NOMO-1 treated with DMSO at 0.1 percent for 48 hours (cell line): ENCODE measurements at regions not wholly inside any gene's neighbourhood (a gene's known extent, or its start where the extent isn't known, plus 50 kb on each side); places are given as distances from the start of the nearest gene placed in this dataset.
"Not testable (repeated sequence)": the region's sequence is repeated elsewhere in the genome, so short reads cannot be mapped to it uniquely, and the experiment has no call there.

Experiments
- DNase-seq: peaks from one replicate; lab custom pipeline; 2025; ENCODE audit not compliant: unreplicated experiment; lab: John Stamatoyannopoulos, UW

- DNase-seq = no peak
These were observed 118.7 kb upstream of the CDH5 start for GRCh38 chr16:66247516-66248481.

- DNase-seq = no peak
These were observed 120.6 kb upstream of the CDH5 start for GRCh38 chr16:66245868-66246267.

GRCh38 chr16:66245072-66245471, 121.4 kb upstream of the CDH5 start:
- DNase-seq = no peak

- no peak for DNase-seq
These were observed 123.8 kb upstream of the CDH5 start for GRCh38 chr16:66242672-66243071.

DNA sequence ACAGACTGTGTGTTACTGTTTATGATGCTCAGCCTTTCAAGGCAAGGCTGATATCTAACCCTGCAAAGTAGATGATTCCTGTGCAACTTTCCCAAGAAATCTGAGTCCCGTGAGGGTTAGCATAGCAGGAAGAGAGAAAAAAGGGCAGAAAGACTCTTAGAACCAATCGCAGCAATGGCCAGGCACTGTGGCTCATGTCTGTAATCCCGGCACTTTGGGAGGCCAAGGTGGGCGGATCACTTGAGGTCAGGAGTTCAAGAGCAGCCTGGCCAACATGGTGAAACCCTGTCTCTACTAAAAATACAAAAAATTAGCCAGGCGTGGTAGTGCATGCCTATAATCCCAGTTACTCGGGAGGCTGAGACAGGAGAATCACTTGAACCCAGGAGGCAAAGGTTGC, 124.3 kb upstream of the CDH5 start:
- DNase-seq = not testable (repeated sequence)

DNA sequence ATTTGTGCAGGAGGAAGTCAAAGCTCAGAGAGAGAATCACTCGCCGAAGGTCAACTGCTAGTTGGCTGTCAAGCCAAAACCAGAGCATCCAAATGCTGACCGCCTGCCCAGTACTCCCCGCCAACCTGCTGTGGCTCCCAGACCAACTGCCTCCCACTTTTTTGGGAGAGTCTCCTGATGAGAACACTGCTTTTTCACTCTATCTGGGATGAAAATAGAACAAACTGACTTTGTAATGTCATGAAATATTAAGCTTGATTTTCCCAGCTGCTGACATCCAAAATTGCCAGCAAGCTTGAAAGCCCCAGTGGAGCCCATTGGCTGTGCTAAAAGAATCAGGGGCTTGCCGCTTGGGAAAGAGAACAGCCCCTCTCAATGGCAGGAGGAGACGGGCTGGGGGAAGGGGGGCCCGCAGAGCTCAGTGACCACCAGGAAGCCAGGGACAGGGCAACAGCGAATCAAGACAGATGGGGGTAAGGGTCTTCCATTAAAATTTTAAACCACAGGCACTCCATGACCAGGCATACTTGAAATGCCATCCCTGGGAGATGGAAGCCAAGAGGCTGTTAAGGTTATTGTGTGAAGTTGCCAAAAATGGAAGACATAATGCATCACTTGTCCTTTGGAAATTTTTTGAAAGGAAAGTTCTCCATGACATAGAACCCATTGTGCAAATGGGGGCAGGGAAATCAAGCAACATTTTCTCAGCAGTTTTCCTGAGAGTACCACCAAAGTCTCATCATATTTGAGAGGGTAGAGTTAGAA, 125.7 kb upstream of the CDH5 start:
- DNase-seq = no peak

DNA sequence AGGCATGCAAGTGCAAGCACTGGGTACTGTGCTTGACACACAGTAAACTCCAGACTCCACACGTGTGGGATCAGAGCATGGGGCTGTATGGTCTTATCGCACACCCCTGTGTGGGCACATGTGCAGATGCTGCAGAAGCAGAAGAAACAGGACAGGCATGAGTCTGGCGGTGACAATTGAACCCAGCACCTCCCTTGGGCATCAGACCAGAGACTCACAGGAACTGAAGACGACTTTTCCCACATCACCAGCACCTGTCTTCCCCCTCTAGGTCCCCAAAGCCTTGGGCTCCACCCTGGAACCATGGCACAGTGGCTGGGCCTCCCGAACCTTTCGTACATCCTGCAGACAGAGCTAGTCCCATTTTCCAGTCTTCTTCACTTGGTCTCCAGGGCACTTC, 126.4 kb upstream of the CDH5 start:
- no peak for DNase-seq

- no peak for DNase-seq
These were observed 127.8 kb upstream of the CDH5 start for GRCh38 chr16:66238696-66239095.

- DNase-seq = no peak
These were observed 130.2 kb upstream of the CDH5 start for GRCh38 chr16:66236301-66236700.

GRCh38 chr16:66231452-66232160, 134.9 kb upstream of the CDH5 start:
- DNase-seq = no peak

DNA sequence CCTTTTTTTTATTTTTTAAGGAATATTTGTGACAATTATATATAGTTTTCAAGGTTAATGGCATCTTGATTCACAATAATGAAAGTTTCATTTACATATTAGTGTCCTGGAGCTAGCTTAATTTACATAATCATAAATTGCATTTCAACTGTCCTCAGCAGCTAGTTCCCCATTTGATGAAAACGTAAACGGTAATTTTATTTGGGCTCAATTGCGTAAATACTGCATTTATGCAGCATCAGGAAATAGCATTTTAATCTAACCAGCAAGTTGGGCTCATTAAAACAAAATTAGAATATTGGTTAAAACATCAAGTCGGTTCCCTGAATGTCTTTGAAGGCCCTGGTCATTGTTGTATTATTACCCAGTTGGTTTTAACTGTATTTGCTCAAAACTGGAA, 136.8 kb upstream of the CDH5 start:
- DNase-seq = peak; percentile 86

DNA sequence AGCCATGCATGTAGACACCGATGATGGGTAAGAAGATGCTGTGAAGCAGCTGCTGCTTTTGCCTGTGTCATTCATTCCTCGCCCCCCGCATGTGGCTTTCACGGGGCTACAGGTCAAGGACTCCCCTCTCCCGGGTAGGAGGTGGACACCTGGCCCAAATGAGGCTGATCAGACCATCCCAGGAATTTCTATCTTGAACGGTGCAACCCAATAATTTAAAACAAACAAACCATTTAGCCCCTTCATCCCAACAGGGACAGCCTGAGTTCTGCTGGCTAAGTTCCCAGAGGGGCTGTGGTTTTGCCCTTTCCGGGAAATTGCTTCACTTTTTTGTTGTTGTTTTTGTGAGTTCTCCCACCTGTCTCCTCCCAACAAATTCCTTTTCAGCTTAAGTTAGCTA, 137.7 kb upstream of the CDH5 start:
- no peak for DNase-seq

DNA sequence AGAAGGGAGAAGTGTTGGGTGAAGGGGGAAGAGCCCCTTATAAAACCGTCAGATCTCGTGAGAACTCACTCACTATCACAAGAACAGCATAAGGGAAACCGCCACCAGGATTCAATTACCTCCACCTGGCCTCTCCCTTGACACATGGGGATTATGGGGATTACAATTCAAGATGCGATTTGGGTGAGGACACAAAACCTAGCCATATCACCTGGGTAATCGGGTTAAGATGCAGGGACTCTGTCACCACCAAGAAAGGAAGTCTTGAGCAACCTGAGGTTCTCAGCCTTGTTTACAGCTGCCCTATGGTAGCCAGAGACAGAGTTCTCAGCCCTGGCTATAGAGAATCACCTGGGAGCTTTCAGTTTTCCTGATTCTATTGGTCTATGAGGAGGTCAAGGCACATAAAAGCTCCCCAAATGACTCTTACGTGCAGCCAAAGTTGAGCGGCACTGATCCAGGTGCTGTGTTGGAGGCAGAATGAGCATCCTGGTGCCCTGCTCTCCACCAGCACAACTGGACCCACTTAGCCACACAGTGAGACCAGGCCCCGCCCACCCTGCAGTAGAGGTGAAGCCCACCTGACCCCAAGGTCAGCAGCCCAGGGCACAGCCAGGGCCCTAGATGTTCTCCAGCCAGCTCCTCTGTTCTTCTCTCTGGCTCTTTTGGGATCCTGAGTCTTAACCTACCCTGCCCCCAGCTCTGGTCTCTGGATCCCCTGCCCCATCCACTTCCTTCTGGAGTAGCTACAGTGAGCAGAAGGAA, 138.5 kb upstream of the CDH5 start:
- peak; percentile 23 for DNase-seq

GRCh38 chr16:66226762-66227161, 139.7 kb upstream of the CDH5 start:
- DNase-seq = no peak

DNA sequence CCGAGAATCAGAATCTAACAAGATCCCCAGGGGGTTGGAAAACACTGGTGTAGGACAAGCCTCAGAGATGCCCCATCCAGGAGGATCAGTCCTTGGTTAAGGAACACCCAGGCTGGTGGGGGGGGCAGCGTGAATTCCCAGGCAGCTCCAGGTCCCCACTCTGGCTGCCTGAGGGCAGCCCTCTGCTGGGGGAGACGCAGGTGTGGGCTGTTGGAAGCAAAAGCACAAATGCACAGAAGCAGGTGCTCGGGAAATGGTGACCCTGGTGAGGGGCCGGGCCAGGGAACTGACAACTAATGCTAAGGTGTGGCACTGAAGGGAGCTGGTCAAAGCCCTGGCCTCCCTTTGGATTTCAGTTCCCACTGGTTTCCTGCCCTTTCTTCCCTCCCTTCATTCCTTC, 140.8 kb upstream of the CDH5 start:
- no peak for DNase-seq

- peak; percentile 14 for DNase-seq
These were observed 141.9 kb upstream of the CDH5 start for GRCh38 chr16:66224626-66225025.

GRCh38 chr16:66224186-66224585, 142.3 kb upstream of the CDH5 start:
- DNase-seq = no peak

GRCh38 chr16:66223176-66223780, 143.2 kb upstream of the CDH5 start:
- DNase-seq = no peak

- DNase-seq = no peak
These were observed 143.7 kb upstream of the CDH5 start for GRCh38 chr16:66222756-66223155.

DNA sequence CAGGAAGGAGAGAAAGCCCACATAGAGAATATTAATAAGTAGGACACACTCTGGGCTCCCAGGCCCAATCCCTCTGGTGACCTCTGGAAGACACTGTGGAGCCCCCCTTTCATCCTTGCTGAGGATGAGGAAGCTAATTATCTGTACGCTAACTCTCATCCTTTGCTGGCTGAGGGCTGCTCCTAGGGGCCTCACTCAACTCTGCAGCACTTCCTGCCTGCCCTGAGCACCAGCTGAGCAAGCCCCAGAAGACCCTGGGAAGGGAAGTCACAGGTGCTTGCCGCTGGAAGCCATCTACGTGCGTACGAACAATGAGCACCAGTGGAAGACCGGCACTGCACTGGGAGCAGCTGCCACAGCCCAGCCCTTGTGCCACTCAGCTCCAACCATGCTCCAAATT, 145.8 kb upstream of the CDH5 start:
- peak; percentile 78 for DNase-seq
